HG03025 (cell line): ENCODE measurements at regions not wholly inside any gene's neighbourhood (a gene's known extent, or its start where the extent isn't known, plus 50 kb on each side); places are given as distances from the start of the nearest gene placed in this dataset.
"Not testable (repeated sequence)": the region's sequence is repeated elsewhere in the genome, so short reads cannot be mapped to it uniquely, and the experiment has no call there.

Experiments
- ATAC-seq: cut with Tn5 transposase; IDR thresholded peaks from one replicate; pipeline ENCODE4 v1.9.1; 2021; ENCODE audit warnings: mild to moderate bottlenecking, moderate library complexity; ENCODE audit not compliant: unreplicated experiment, low FRiP score

DNA sequence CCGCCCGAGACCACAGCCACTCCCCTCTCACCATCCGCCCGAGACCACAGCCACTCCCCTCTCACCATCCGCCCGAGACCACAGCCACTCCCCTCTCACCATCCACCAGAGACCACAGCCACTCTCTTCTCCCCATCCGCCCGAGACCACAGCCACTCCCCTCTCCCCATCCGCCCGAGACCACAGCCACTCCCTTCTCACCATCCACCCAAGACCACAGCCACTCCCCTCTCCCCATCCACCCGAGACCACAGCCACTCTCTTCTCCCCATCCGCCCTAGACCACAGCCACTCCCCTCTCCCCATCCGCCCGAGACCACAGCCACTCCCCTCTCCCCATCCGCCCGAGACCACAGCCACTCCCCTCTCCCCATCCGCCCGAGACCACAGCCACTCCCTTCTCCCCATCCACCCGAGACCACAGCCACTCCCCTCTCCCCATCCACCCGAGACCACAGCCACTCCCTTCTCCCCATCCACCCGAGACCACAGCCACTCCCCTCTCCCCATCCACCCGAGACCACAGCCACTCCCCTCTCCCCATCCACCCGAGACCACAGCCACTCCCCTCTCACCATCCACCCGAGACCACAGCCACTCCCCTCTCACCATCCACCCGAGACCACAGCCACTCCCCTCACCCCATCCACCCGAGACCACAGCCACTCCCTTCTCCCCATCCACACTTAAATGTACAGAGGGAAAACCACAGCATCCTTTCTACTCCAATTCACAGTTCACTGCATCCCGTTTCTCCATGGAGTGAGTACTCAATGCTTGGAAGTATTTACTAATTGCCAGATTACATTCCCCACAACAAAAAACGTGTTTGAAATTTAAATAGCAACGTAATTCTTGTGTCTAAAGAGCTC, 83.5 kb upstream of the SFSWAP start:
- not testable (repeated sequence) for ATAC-seq

DNA sequence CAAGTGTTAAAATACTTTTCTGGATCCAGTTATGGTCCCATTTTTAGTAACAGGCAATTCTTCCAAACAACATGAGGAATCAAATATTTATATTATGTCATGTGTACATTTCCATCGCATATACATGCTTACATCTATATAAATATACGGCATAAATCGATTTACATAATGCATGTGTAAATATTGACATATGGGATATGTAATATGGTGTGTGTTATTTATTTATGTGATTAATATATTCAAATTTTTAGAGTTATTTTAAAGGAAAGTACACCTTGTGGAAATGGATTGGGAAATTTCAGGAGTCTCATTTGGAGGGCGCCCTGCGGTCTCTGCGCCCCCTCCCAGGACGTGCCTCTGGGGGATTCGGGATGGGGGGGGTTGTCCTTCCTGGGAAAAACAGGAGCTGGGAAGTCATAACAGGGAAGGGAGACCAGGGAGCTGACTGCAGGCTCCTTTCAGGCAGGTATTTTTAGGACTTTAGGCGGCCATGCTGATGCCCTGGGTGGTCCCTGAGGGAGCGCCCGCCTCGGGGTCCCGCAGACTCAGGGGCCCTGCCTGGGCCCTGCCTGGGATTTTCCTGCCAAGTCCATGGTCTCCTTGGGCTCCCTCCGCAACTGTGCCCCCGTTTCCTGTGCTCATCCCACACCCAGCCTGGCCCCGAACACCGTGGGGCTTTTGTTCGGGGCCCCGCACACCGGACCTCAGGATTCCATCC, 82.7 kb upstream of the SFSWAP start:
- ATAC-seq: no peak

DNA sequence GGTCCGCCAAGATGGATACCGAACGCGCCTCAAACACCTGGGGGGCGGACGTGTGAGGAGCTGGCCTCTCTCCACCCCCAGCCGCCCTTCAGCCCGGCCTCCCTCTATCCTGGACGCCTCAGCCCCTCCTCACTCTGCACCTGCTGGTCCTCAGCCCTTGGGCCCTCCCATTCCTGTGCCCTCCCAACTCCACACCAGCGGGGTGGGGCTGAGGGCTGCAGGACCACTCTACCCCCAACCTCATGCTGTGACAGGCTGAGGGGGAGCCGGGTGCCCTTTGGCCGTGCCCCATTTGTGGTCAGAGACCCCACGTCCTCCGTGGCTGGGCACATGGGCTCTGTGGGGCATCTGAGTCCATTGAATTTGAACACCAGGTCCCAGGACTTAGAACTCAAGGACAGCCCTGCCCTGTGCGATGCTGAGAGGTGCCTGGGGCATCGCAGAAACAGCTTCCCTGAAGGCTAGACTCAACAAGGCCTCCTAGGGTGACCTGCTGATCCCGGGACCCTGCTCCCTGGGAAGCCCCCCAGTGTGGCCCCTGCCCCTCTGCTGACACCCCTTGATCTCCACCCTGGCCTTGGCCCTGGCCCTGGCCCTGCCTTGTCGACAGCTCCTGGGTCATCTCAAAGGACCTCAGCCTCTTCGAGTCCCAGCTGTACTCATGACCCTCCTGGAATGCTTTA, 82.0 kb upstream of the SFSWAP start:
- ATAC-seq: no peak

DNA sequence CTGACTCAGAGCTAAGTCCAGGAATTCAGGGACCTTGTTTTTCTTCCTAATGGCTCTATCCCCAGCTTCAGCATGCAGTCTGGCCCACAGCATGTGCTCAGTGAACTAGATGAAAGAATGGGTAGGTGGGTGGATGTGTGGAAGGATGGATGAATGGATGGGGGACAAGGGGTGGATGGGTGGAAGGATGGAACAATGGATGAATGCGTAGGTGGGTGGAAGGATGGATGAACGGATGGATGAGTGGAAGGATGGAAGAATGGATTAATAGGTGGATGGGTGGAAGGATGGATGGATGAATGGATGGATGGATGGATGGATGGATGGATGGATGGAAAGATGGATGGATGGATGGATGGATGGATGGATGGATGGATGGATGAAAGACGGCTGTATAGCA, 79.7 kb upstream of the SFSWAP start:
- no peak for ATAC-seq

DNA sequence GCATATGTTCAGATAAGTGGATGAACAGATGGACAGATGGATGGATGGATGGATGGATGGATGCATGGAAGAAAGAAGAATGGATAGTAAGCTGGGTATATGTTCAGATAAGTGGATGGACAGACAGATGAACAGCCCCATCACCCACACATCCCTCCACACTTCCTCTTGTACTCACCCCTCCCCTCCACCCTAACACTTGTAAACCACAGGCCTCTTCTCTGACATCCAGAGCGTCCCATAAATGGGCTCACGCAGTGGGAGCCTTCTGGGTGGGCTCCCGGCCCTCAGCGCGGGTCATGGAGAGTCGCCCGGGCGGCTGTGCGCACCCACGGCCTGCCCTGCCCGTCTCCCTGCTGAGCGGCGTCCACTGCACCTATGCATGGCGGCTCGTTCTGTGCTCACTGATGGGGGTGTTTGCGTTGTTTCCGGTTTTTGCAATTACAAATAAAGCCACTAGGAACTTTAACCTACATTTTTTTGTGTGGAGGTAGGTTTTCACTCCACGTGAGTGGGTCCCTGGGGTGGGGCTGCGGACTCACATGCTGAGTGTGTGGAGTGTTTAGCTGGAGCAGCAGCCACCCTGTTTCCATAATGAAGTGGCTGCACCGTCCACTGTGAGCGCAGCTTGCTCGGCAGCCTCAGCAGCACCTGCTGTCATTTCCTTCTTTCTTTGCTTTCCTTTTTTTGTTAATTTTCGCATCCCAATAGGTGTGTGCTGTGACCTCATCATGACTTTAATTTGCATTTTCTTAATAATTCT, 78.8 kb upstream of the SFSWAP start:
- ATAC-seq: not testable (repeated sequence)

DNA sequence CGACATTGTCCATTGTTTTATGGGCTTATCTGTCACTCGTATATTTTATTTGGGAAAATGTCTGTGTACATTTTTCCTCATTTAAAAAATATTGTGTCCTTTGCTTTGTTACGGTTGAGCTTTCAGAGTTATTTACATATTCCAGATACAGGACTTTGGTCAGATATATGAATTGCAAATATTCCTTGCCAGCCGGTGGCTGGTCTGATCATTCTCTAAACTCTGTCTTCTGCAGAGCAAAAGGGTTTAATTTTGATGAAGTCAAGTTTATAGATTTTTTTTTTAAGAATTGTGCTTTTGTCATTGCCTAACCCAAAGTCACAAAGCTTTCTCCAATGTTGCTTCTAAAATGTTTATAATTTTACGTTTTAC, 78.3 kb upstream of the SFSWAP start:
- ATAC-seq: not testable (repeated sequence)

DNA sequence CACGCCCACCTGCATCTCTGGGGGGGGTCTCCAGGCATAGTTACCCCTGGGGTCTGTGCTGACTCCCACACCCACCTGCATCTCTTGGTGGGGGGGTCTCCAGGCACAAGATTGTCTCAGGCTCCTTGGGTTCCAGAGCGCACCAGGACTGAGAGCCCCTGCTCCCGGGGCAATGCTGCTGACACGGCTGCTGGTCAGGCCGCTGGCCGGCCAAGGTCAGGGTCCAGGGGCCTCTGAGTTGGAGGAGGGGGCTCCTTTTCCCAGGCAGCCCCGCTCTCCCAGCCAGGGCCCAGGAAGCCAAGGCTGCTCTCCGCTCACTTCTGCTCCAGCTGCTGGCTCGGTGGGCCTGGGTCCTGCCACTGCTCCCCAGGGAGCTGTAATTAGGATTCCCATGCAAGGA, 77.3 kb upstream of the SFSWAP start:
- not testable (repeated sequence) for ATAC-seq

DNA sequence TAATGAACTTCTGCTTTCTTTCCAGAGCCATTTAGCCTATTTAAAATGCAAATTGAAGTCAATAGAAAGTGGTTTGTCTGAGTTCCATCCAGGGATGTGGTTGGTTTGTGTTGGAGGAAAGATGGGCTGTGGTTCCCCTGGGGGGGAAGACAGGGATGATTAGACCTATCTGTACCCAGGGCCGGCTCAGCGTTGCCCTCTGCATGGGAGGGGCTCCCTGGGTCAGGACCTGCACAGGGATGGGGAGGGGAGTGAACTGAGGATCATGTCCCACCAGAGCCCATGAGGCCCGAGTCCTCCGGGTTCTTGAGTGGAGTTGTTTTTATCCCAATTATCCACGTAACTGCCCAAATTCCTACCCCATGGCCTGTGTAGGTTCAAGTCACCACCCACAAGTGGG, 76.9 kb upstream of the SFSWAP start:
- ATAC-seq: no peak

DNA sequence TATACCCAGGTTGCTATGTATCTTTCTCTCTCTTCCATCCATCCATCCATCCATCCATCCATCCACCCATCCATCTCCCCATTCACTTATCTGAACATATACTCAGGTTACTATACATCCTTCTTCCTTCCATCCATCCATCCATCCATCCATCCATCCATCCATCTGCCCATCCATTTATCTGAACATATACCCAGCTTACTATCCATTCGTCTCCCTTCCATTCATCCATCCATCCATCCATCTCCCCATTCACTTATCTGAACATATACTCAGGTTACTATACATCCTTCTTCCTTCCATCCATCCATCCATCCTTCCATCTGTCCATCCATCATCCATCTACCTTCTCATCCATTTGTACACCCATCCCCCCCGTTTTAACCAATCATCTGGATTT, 75.9 kb upstream of the SFSWAP start:
- ATAC-seq: not testable (repeated sequence)

DNA sequence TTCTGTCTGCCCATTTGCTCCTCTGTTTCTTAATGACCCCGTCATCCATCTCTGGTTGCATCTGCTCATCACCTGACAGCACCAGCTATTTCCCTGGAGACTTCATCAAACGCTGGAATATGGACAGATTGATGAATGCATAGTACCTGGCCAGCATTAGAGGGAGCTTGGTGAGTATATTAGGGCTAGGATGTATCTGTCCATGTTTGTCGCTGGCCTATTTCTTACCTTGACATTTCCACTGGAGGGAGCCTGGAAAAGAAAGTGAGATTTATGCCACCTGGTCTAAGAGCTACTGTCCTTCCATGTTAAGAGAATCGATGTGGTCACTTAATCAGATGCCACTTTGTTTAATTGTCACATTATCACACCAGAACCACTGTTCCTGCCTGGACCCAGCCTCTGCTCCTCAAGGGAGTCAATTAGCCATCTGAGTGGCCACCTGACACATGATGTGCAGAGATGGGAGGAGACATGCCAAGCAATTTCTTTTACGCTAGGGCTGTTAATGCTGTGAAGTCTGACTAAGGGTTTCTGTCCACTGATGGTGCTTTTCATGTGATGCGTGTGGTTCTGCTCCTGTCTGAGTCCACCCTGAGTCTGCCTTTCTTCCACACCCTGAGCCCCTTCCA, 75.3 kb upstream of the SFSWAP start:
- no peak for ATAC-seq

DNA sequence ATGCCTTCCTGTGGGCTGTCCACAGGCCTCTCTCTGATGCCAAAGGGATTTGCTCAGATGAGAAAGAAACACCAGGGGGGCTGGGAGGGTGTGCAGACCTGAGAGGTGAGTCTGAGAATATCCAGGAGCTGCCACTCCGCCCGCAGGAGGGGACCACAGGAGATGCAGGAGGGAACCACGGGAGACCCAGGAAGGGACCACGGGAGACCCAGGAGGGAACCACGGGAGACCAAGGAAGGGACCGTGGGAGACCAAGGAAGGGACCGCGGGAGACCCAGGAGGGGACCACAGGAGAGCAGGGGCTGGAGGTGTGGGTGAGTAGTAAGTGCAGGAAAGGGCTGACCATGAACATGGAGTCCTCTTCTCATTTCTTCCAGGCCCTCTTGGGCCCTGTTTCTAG, 74.6 kb upstream of the SFSWAP start:
- ATAC-seq: no peak

DNA sequence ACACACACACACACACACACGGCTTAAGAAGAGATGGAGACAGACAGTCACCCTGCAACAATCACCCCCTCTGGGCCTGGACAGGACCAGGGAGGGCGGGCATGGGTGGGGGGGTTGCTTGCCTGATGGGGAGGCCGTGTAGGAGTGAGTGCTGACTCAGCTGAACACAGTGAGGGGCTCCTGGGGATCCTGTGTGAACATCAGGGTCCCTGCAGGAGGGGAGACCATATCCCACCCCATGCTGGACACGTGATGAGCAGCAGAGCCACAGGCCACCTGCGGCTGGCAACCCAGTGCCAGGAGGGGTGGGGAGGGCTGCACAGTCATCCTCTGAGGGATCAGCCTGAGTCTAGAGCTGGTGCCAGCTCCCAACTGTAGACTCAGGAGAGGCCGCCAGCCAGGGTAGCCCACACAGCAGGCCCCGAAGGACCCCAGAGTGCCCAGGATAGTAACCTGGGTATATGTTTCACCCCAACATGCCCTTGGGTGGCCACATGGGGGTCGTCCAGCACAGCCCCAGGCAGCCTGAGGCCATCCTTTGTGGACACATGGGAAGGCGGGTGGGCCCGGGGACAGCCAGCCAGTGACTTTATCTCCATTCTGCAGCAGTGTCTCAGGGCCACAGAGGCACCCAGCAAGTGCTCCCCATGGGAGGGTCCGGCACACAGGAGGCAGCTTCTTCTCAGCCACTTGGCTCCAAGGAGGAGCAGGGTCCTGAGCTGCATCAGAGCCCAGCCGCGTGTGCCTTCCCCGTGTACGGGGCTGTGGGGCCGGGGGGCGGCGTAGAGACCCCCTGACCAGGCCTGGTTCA, 73.7 kb upstream of the SFSWAP start:
- no peak for ATAC-seq

DNA sequence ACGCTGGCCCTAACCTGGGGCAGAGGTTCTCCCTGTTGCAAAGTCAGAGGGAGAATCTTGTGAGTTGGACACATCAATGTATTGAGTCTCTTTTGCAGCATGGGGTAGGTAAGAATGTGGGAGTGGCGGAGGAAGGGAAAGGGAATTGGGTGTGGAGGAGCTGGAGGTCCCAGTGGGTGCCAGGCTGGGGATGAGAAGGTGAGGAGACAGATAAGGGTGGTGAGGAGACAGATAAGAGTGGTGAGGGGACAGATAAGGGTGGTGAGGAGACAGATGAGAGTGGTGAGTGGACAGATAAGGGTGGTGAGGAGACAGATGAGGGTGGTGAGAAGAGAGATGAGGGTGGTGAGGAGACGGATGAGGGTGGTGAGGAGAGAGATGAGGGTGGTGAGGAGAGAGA, 72.9 kb upstream of the SFSWAP start:
- ATAC-seq: no peak

DNA sequence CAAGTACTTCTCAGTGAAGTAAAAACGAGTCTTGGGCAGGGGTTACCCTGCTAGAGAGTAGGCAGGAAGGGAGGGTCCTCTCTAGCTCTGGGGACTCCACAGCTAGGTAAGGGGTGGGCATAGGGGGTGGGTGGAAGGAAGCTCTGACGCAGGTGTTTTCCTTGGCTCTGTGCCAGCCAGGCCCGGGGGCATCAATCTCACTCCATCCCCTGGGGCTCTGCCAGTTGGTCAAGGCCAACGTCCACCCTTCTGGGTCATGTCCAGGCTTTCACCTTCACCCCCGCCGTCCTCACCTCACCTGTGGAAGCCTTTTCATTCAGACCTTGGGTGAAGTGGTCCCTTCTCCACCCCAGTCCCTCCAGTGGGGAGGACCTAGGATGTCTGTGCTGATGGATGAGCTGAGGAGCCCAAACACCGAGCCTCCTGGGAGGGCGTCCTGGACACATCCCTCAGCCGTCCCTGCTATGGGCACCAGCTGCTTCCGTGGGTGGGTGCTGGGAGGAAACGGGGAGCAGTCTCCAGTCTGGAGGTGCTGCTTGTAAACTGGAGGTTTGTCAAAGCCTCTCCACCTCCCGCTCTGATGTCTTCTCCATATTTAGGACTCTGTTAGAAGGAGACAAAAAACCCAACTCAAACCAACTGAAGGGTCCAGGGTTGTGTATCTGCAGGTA, 71.5 kb upstream of the SFSWAP start:
- no peak for ATAC-seq

DNA sequence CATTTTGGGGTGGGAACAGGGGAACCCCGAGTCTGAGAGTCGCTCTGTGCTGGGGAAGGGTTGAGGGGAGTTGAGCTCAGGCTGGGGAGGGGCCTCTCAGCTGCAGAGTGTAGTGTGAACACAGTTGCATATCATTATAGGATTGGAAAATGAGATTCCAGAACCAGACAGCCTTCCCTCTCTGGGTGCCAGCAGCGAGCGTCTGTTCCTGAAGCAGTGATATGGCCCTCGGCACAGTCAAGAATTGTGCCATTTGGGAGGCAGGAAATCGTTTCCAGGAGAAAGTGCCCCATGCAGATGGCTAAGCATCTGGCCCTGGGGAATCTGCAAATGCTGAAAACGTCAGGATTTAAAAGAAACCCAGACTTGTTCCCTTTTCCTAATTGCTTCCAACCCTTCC, 70.4 kb upstream of the SFSWAP start:
- no peak for ATAC-seq

DNA sequence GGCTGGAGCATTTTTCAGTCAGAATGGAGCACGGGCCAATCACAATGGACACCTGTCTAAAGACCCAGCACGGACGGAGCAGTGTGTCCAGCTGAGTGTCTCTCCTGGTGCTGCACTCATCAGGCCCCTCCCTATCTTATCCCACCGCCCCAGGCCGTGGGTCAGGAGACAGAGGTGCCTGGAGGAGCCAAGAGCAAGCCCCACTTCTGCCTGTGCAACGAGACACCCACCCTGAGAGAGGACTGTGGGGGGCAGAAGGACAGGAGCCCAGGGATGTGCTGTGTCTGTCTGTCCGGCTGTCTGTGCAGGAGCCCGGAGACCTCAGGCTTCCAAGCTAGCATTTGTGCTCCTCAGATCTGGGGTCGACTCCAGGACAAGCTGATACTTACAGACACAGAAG, 69.6 kb upstream of the SFSWAP start:
- no peak for ATAC-seq

DNA sequence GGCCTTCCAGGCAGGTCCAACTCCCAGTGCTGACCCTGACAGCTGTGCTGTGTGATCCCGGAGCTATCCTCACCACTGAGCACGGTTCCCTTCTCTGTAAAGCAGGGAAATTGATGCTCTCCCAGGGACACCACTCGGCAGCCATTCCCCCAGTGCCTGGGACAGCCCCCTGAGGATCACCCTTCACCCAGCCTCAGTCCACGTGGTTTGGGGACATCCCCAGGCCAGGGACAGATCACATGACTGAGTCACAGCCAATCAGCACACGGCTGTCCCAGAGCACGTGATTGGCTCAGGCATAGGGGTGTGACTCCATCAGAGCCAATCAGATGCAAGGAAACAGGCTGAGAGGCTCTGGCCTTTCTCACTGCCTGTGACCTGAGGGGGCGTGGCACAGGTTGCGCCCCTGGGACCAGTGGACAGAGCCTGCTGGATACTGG, 68.8 kb upstream of the SFSWAP start:
- ATAC-seq: no peak

DNA sequence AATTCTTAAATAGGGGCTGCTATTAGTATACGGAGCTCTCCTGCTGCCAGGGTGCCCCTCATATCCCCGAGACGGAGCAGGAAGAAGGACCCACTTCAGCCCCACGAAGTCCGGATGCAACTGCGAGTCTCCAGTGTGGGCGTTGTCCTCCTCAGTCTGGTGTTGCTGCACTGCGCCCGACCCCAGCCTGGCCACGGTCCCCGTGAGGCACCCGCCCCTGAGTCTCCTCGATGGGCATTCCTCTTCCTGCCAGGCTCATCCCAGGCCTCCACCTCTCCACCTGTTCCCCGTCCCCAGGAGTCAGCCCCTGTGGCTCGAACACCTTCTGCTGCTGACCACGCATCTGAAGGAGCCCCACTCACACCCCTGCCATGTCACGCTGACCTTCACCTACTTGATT, 68.1 kb upstream of the SFSWAP start:
- ATAC-seq: no peak
